IMR-90 (cell line): ENCODE measurements at regions not wholly inside any gene's neighbourhood (a gene's known extent, or its start where the extent isn't known, plus 50 kb on each side); places are given as distances from the start of the nearest gene placed in this dataset.

Experiments
- ATAC-seq: fragments of 200-7000 bp; cut with Tn5 transposase; 2 replicates; pipeline ENCODE4 v1.9.1; 2020; ENCODE audit warnings: low read depth, mild to moderate bottlenecking, moderate library complexity
- BruUV-seq: library from RNA; stranded (reverse); fragments of 400-500 nt; replicated peaks from 2 replicates; lab custom pipeline; 2021; lab: Mats Ljungman, UMichigan
- CTCF ChIA-PET: fragments of 300-600 bp; formaldehyde crosslinking; extraction: SDS; loops from one replicate; lab custom pipeline; 2021; ENCODE audit warnings: antibody characterized with exemption; lab: Yijun Ruan, JAX
- POLR2A ChIA-PET: fragments of 300-600 bp; sonication (Branson Sonifier 250); formaldehyde crosslinking; loops from one replicate; lab custom pipeline; 2022; ENCODE audit warnings: antibody characterized with exemption; ENCODE audit not compliant: unreplicated experiment; lab: Charles Lee
- DNase-seq: peaks from one replicate; pipeline ENCODE4 v3.0.0; 2013
- H2AFZ ChIP-seq: replicated peaks from 2 replicates; pipeline ENCODE3; 2013; ENCODE audit warnings: low read length, mild to moderate bottlenecking; ENCODE audit not compliant: poor library complexity
- H2AK5ac ChIP-seq: 2 replicates; pipeline ENCODE4 v1.6.1; 2013; ENCODE audit warnings: low read depth, low read length, inconsistent platforms
- H2AK9ac ChIP-seq: replicated peaks from 2 replicates; pipeline ENCODE3; 2013; ENCODE audit warnings: mild to moderate bottlenecking, low read depth, low read length, moderate library complexity; ENCODE audit not compliant: poor library complexity
- H2BK120ac ChIP-seq: 2 replicates; pipeline ENCODE4 v1.6.1; 2013; ENCODE audit warnings: low read depth, low read length, inconsistent platforms
- H2BK15ac ChIP-seq: 3 replicates; pipeline ENCODE4 v1.6.1; 2013; ENCODE audit warnings: low read depth, low read length, inconsistent platforms
- H2BK20ac ChIP-seq: 2 replicates; pipeline ENCODE4 v1.6.1; 2013; ENCODE audit warnings: low read depth, mild to moderate bottlenecking, inconsistent platforms, low read length, moderate library complexity
- H2BK5ac ChIP-seq: 2 replicates; pipeline ENCODE4 v1.6.1; 2013; ENCODE audit warnings: mild to moderate bottlenecking, low read depth, low read length, inconsistent platforms; ENCODE audit not compliant: poor library complexity, severe bottlenecking
- H3K14ac ChIP-seq: replicated peaks from 2 replicates; pipeline ENCODE4 v1.6.1; 2013; ENCODE audit warnings: low read depth, low read length, inconsistent platforms
- H3K18ac ChIP-seq: 2 replicates; pipeline ENCODE4 v1.6.1; 2013; ENCODE audit warnings: low read depth, low read length, control low read depth
- H3K23ac ChIP-seq: 2 replicates; pipeline ENCODE4 v1.6.1; 2013; ENCODE audit warnings: low read depth, low read length, inconsistent platforms
- H3K27ac ChIP-seq: 2 replicates; pipeline ENCODE4 v1.5.1; 2013; ENCODE audit warnings: mild to moderate bottlenecking, control low read depth, low read length; ENCODE audit not compliant: insufficient read depth
- H3K27me3 ChIP-seq: 2 replicates; pipeline ENCODE4 v1.6.1; 2013; ENCODE audit warnings: low read length; ENCODE audit not compliant: control insufficient read depth, insufficient read depth
- H3K36me3 ChIP-seq: 2 replicates; pipeline ENCODE4 v1.6.1; 2013; ENCODE audit warnings: low read length, mixed read lengths; ENCODE audit not compliant: control insufficient read depth, insufficient read depth
- H3K4ac ChIP-seq: 2 replicates; pipeline ENCODE4 v1.6.1; 2013; ENCODE audit warnings: low read depth, low read length, inconsistent platforms
- H3K4me1 ChIP-seq: 2 replicates; pipeline ENCODE4 v1.6.1; 2013; ENCODE audit warnings: low read length, mixed read lengths; ENCODE audit not compliant: control insufficient read depth, insufficient read depth
- H3K4me2 ChIP-seq: 2 replicates; pipeline ENCODE4 v1.6.1; 2013; ENCODE audit warnings: low read depth, mild to moderate bottlenecking, control low read depth, low read length, moderate library complexity
- H3K4me3 ChIP-seq: 2 replicates; pipeline ENCODE4 v1.5.1; 2013; ENCODE audit warnings: low read depth, mild to moderate bottlenecking, control low read depth, low read length, moderate library complexity; ENCODE audit not compliant: insufficient read depth
- H3K56ac ChIP-seq: 2 replicates; pipeline ENCODE4 v1.6.1; 2013; ENCODE audit warnings: low read length, inconsistent platforms; ENCODE audit not compliant: insufficient read depth; ENCODE audit errors: extremely low read depth
- H3K79me1 ChIP-seq, 2 experiments: 2 replicates each; pipeline ENCODE4 v1.6.1; 2013; ENCODE audit warnings: low read length in 2 of 2, inconsistent platforms in 1 of 2, low read depth in 1 of 2
- H3K9ac ChIP-seq: 2 replicates; pipeline ENCODE4 v1.6.1; 2013; ENCODE audit warnings: low read depth, low read length, control low read depth
- H3K9me1 ChIP-seq: 2 replicates; pipeline ENCODE4 v1.6.1; 2013; ENCODE audit warnings: low read length, inconsistent platforms; ENCODE audit not compliant: insufficient read depth
- H3K9me3 ChIP-seq: 2 replicates; pipeline ENCODE4 v1.6.1; 2013; ENCODE audit warnings: low read length; ENCODE audit not compliant: control insufficient read depth, insufficient read depth
- H4K20me1 ChIP-seq: 2 replicates; pipeline ENCODE4 v1.6.1; 2013; ENCODE audit warnings: low read length, inconsistent platforms; ENCODE audit not compliant: insufficient read depth
- H4K5ac ChIP-seq: 2 replicates; pipeline ENCODE4 v1.6.1; 2013; ENCODE audit warnings: mild to moderate bottlenecking, low read depth, low read length, control low read depth
- H4K8ac ChIP-seq, 2 experiments: 2 replicates each; pipeline ENCODE4 v1.6.1; 2013; ENCODE audit warnings: low read depth in 2 of 2, low read length in 2 of 2, control low read depth in 1 of 2, inconsistent platforms in 1 of 2
- H4K91ac ChIP-seq: 2 replicates; pipeline ENCODE4 v1.6.1; 2013; ENCODE audit warnings: low read depth, low read length, inconsistent platforms; ENCODE audit not compliant: insufficient read depth
- BHLHE40 ChIP-seq: fragments of 150-350 bp; IDR thresholded peaks from 2 replicates; pipeline ENCODE4 v1.6.1; 2016; ENCODE audit warnings: mild to moderate bottlenecking, low read depth, low read length
- CEBPB ChIP-seq: IDR thresholded peaks from 2 replicates; pipeline ENCODE4 v1.6.1; 2012; ENCODE audit warnings: low read depth, low read length, improper control_type of control experiment
- CTCF ChIP-seq: conservative IDR thresholded peaks from 2 replicates; pipeline ENCODE4 v1.5.1; 2012; ENCODE audit warnings: mild to moderate bottlenecking, low read depth, low read length, improper control_type of control experiment
- ELK1 ChIP-seq: fragments of 150-350 bp; IDR thresholded peaks from 2 replicates; pipeline ENCODE4 v1.6.1; 2016; ENCODE audit warnings: low read depth, mild to moderate bottlenecking, low read length, moderate library complexity, borderline replicate concordance
- FOS ChIP-seq: fragments of 150-350 bp; IDR thresholded peaks from 2 replicates; pipeline ENCODE4 v1.6.1; 2016; ENCODE audit warnings: low read depth, low read length
- MAZ ChIP-seq: IDR thresholded peaks from 2 replicates; pipeline ENCODE4 v1.6.1; 2012; ENCODE audit warnings: low read depth, mild to moderate bottlenecking, low read length, improper control_type of control experiment, moderate library complexity, borderline replicate concordance
- MXI1 ChIP-seq: IDR thresholded peaks from 2 replicates; pipeline ENCODE4 v1.6.1; 2012; ENCODE audit warnings: low read depth, mild to moderate bottlenecking, low read length, moderate library complexity, borderline replicate concordance
- NFE2L2 ChIP-seq: fragments of 150-350 bp; IDR thresholded peaks from 2 replicates; pipeline ENCODE4 v1.6.1; 2016; ENCODE audit warnings: low read depth, mild to moderate bottlenecking, low read length
- POLR2A ChIP-seq: IDR thresholded peaks from 2 replicates; pipeline ENCODE4 v1.6.1; 2012; ENCODE audit warnings: mild to moderate bottlenecking, low read depth, low read length
- RCOR1 ChIP-seq: IDR thresholded peaks from 2 replicates; pipeline ENCODE4 v1.6.1; 2012; ENCODE audit warnings: mild to moderate bottlenecking, low read length, improper control_type of control experiment; ENCODE audit not compliant: insufficient replicate concordance
- RFX5 ChIP-seq: IDR thresholded peaks from 2 replicates; pipeline ENCODE4 v1.8.0; 2012; ENCODE audit warnings: low read depth, mild to moderate bottlenecking, low read length, moderate library complexity
- SMC3 ChIP-seq: fragments of 150-350 bp; IDR thresholded peaks from 2 replicates; pipeline ENCODE4 v1.6.1; 2016; ENCODE audit warnings: low read depth, mild to moderate bottlenecking, antibody characterized with exemption, low read length, moderate library complexity
- USF2 ChIP-seq: fragments of 150-350 bp; IDR thresholded peaks from 2 replicates; pipeline ENCODE4 v1.6.1; 2017; ENCODE audit warnings: mild to moderate bottlenecking, antibody characterized with exemption, low read length, low read depth
- WGBS, 2 experiments: methylation state at CpG; one replicate each; pipeline versions ENCODE4 v1.1.5 to v1.1.7; 2013; ENCODE audit warnings: missing lambda C conversion rate in 2 of 2; ENCODE audit not compliant: insufficient read length in 1 of 2; ENCODE audit errors: extremely low coverage in 2 of 2; 5-methylcytosine and 5-hydroxymethylcytosine counted together
- dilution Hi-C: fragments of 300-500 bp; cut with HindIII; formaldehyde crosslinking; loops from one replicate; pipeline ENCODE4 v1.14.3; 2018; ENCODE audit warnings: low sequenced_read_pairs; ENCODE audit not compliant: unreplicated experiment
- in situ Hi-C: fragments of 300-500 bp; cut with MboI; formaldehyde crosslinking; loops from 3 replicates; pipeline ENCODE4 v1.14.3; 2019; ENCODE audit warnings: low sequenced_read_pairs, inconsistent platforms, mixed read lengths
- intact Hi-C: fragments of 100-400 bp; cut with micrococcal nuclease; formaldehyde crosslinking; loops from 2 replicates; pipeline ENCODE4 v1.10.0; 2022

DNA sequence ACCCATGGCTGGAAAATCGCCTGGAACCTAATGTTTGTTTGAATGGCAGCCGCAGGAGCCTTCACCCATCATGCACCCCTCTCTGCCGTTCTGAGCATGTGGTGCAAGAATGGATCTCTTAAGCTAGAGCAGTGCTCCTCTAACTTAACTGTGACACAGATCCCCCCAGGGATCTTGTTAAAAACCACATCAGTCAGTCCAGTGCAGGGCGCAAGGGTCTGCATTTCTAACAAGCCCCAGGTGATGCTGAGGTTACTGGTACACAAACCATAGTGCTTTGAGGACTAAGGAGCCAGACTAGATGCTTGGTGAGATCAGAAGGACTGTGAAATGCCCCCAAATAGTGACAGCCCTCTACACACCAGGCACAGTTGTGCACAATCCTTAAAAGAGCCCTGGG, 87.1 kb upstream of the KCTD1 start:
- Histone ChIP-seq H3K9ac (no peak overlapping the region), H3K4me3 (no peak overlapping the region), H4K91ac (no peak overlapping the region), H3K9me1 (no peaks in the 10 kb centered on the region), H3K23ac (no peak overlapping the region), H3K79me1 (no peaks in the 10 kb centered on the region), H2BK20ac (no peak overlapping the region), H2AFZ (peak overlapping the region; percentile 58), H2BK15ac (no peak overlapping the region), H3K36me3 (no peaks in the 10 kb centered on the region), H2AK5ac (no peak overlapping the region), H4K8ac (no peak overlapping the region), H3K9me3 (no peaks in the 10 kb centered on the region), H4K20me1 (no peaks in the 10 kb centered on the region), H3K18ac (no peak overlapping the region), H3K56ac (no peak overlapping the region; the same call in 1 of the 2 replicates), H3K4me1 (no peaks in the 10 kb centered on the region), H3K4ac (no peak overlapping the region), H2BK5ac (no peak overlapping the region), H4K5ac (no peak overlapping the region), H3K27ac (no peak overlapping the region), H2BK120ac (no peak overlapping the region), H3K4me2 (no peak overlapping the region), H2AK9ac (no peak overlapping the region), H3K14ac (no peak overlapping the region), H3K27me3 (peaks cover 2% of the 10 kb centered on the region; the same call in 1 of the 2 replicates)
- ChIA-PET CTCF (no interaction called here), POLR2A (no interaction called here)
- no CpG with 5 or more reads among the region's 4 CpGs for WGBS, 2 experiments
- no TSS peak for BruUV-seq
- DNase-seq (no peak), ATAC-seq (no peak)
- in situ Hi-C loops (no loop called here), dilution Hi-C loops (no loop called here), intact Hi-C loops (no loop called here)
- TF ChIP-seq CTCF (no peak), BHLHE40 (no peak), USF2 (no peak), MAZ (no peak), RCOR1 (no peak), SMC3 (no peak), MXI1 (no peak), RFX5 (no peak), ELK1 (no peak), POLR2A (no peak), NFE2L2 (no peak), FOS (no peak), CEBPB (no peak)
